Endothelial cell of umbilical vein (primary cell): ENCODE measurements at regions not wholly inside any gene's neighbourhood (a gene's known extent, or its start where the extent isn't known, plus 50 kb on each side); places are given as distances from the start of the nearest gene placed in this dataset.

Experiments
- BruUV-seq: library from RNA; stranded (reverse); fragments of 400-500 nt; replicated peaks from 2 replicates; lab custom pipeline; 2021; lab: Mats Ljungman, UMichigan
- CTCF ChIA-PET: fragments of 300-600, 350-600 bp; sonication (Branson Sonifier 250); formaldehyde crosslinking; loops from one replicate; lab custom pipeline; 2021; ENCODE audit warnings: antibody characterized with exemption, inconsistent platforms; lab: Charles Lee
- POLR2A ChIA-PET: fragments of 300-600, 350-600 bp; sonication (Branson Sonifier 250); formaldehyde crosslinking; loops from one replicate; lab custom pipeline; 2021; ENCODE audit warnings: antibody characterized with exemption, inconsistent platforms; lab: Charles Lee
- DNase-seq: peaks from one replicate; pipeline ENCODE4 v3.0.0-alpha.2; 2011; ENCODE audit warnings: low read depth, low spot score
- FAIRE-seq: peaks from 2 replicates; lab custom pipeline; 2011; peaks lifted over from hg19 to GRCh38; lab: Jason Lieb, UNC
- H2AFZ ChIP-seq: 2 replicates; pipeline ENCODE4 v1.6.0; 2012; ENCODE audit warnings: low read depth, low read length, control low read depth, inconsistent platforms
- H3K27ac ChIP-seq: 2 replicates; pipeline ENCODE4 v1.5.1; 2011; ENCODE audit warnings: low read depth, mild to moderate bottlenecking, control low read depth, low read length, moderate library complexity; ENCODE audit not compliant: insufficient read depth
- H3K27me3 ChIP-seq, 2 experiments: 2 replicates each; pipeline versions ENCODE4 v1.6.0 to v1.6.1; 2011; ENCODE audit warnings: low read length in 2 of 2, mixed read lengths in 1 of 2; ENCODE audit not compliant: control insufficient read depth in 2 of 2, insufficient read depth in 2 of 2
- H3K36me3 ChIP-seq, 2 experiments: 2 replicates in 1 of 2; 3 replicates in 1 of 2; pipeline ENCODE4 v1.5.1; 2011; ENCODE audit warnings: low read length in 2 of 2, mild to moderate bottlenecking in 1 of 2, moderate library complexity in 1 of 2; ENCODE audit not compliant: control insufficient read depth in 2 of 2, insufficient read depth in 2 of 2; ENCODE audit errors: extremely low read depth in 1 of 2
- H3K4me1 ChIP-seq: 3 replicates; pipeline ENCODE4 v1.5.1; 2011; ENCODE audit warnings: mild to moderate bottlenecking, low read length; ENCODE audit not compliant: control insufficient read depth, insufficient read depth; ENCODE audit errors: extremely low read depth
- H3K4me2 ChIP-seq: 2 replicates; pipeline ENCODE4 v1.6.1; 2011; ENCODE audit warnings: low read length, control low read depth, mixed read lengths; ENCODE audit not compliant: insufficient read depth
- H3K4me3 ChIP-seq, 3 experiments: fragments of 200-600 bp in 1 of 3; sonication (generic), shearing (Covaris generic) in 1 of 3; replicated peaks in 1 of 3; 2 replicates each; pipeline ENCODE4 v1.5.1; 2011 to 2016; ENCODE audit warnings: control low read depth in 3 of 3, low read length in 3 of 3, mild to moderate bottlenecking in 2 of 3, inconsistent platforms in 1 of 3, low read depth in 1 of 3, moderate library complexity in 1 of 3; ENCODE audit not compliant: insufficient read depth in 1 of 3
- H3K79me2 ChIP-seq: 2 replicates; pipeline ENCODE4 v1.6.0; 2012; ENCODE audit warnings: low read length, inconsistent platforms; ENCODE audit not compliant: control insufficient read depth, insufficient read depth
- H3K9ac ChIP-seq: replicated peaks from 2 replicates; pipeline ENCODE3; 2011; ENCODE audit warnings: low read length, control low read depth; ENCODE audit not compliant: insufficient read depth; ENCODE audit errors: extremely low read depth
- H3K9me1 ChIP-seq: replicated peaks from 3 replicates; pipeline ENCODE4 v1.6.0; 2011; ENCODE audit warnings: mild to moderate bottlenecking, low read length; ENCODE audit not compliant: control insufficient read depth, insufficient read depth; ENCODE audit errors: extremely low read depth
- H3K9me3 ChIP-seq: replicated peaks from 2 replicates; pipeline ENCODE4 v1.5.1; 2012; ENCODE audit warnings: low read length, inconsistent platforms; ENCODE audit not compliant: control insufficient read depth, insufficient read depth
- H4K20me1 ChIP-seq: replicated peaks from 2 replicates; pipeline ENCODE3; 2011; ENCODE audit warnings: mild to moderate bottlenecking, low read length; ENCODE audit not compliant: control insufficient read depth, insufficient read depth; ENCODE audit errors: extremely low read depth
- CTCF ChIP-seq, 2 donors: IDR thresholded peaks; 1 replicate in 1 of 2; 2 replicates in 1 of 2; pipeline ENCODE4 v1.5.1; 2011; ENCODE audit warnings: low read length in 2 of 2, mild to moderate bottlenecking in 2 of 2, moderate library complexity in 2 of 2, control low read depth in 1 of 2, inconsistent platforms in 1 of 2, low read depth in 1 of 2; ENCODE audit not compliant: insufficient read depth in 1 of 2; ENCODE audit errors: extremely low read depth in 1 of 2
- EZH2 ChIP-seq: IDR thresholded peaks from 2 replicates; pipeline ENCODE4 v1.6.1; 2012; ENCODE audit warnings: borderline replicate concordance, low read depth, mild to moderate bottlenecking, moderate library complexity, low read length, inconsistent platforms; ENCODE audit not compliant: severe bottlenecking
- FOS ChIP-seq: IDR thresholded peaks from 2 replicates; pipeline ENCODE4 v1.6.1; 2011; ENCODE audit warnings: mild to moderate bottlenecking, low read length, moderate library complexity, borderline replicate concordance; ENCODE audit not compliant: insufficient read depth
- GATA2 ChIP-seq: IDR thresholded peaks from 2 replicates; pipeline ENCODE4 v1.7.0; 2011; ENCODE audit warnings: low read depth, mild to moderate bottlenecking, moderate library complexity, mixed read lengths, low read length; ENCODE audit not compliant: insufficient read length, insufficient read depth
- JUN ChIP-seq: IDR thresholded peaks from 2 replicates; pipeline ENCODE4 v1.6.1; 2011; ENCODE audit warnings: borderline replicate concordance, low read depth; ENCODE audit not compliant: insufficient read length, insufficient read depth
- MYC ChIP-seq: IDR thresholded peaks from one replicate; pipeline ENCODE4 v1.6.1; 2011; ENCODE audit warnings: mild to moderate bottlenecking, low read depth, low read length
- POLR2A ChIP-seq: IDR thresholded peaks from 2 replicates; pipeline ENCODE4 v1.6.1; 2012; ENCODE audit warnings: low read depth, mild to moderate bottlenecking, control low read depth, low read length
- POLR2AphosphoS5 ChIP-seq: IDR thresholded peaks from 2 replicates; pipeline ENCODE4 v1.6.1; 2012; ENCODE audit warnings: low read depth, mild to moderate bottlenecking, control low read depth, low read length, moderate library complexity; ENCODE audit not compliant: insufficient read depth
- dilution Hi-C: fragments of 300-500 bp; cut with MboI; formaldehyde crosslinking; loops from one replicate; pipeline ENCODE4 v1.15.0; 2019; ENCODE audit warnings: low sequenced_read_pairs; ENCODE audit not compliant: extremely low pct_ligation_motif_present
- intact Hi-C: fragments of 100-400 bp; cut with micrococcal nuclease; formaldehyde crosslinking; loops from one replicate; pipeline ENCODE4 v1.10.0; 2022
- TF ChIP-seq, protein P1 (sequence below): IDR thresholded peaks from 2 replicates; pipeline ENCODE4 v1.6.1; 2011; ENCODE audit not compliant: insufficient read depth, insufficient read length

- Histone ChIP-seq H3K4me1 (peaks cover 45% of the 10 kb centered on the region), H3K27ac (peak overlapping the region; percentile 42), H3K4me2 (peak overlapping the region; percentile 54), H2AFZ (no peak overlapping the region), H3K4me3 (peak overlapping the region in 1 of 3 experiments; percentile 0), H3K9me3 (no peaks in the 10 kb centered on the region), H3K27me3 (no peaks in the 10 kb centered on the region), H4K20me1 (no peaks in the 10 kb centered on the region), H3K9ac (no peak overlapping the region), H3K79me2 (no peaks in the 10 kb centered on the region), H3K36me3 (no peaks in the 10 kb centered on the region), H3K9me1 (no peaks in the 10 kb centered on the region)
- peak; percentile 91 for FAIRE-seq
- dilution Hi-C loops = loop anchor here (25.0 kb wide), 1 partner anchor 541 kb away; the partner anchor contains the start of gene BOD1L1
- peak; percentile 62 for DNase-seq
- ChIA-PET CTCF (interaction anchor here (0.6 to 2.2 kb wide), 2 partner anchors 9 to 523 kb away, joined by 3 to 10 read pairs; no protein-coding TSS in a partner anchor), POLR2A (no interaction called here)
- BruUV-seq = no TSS peak
- TF ChIP-seq MYC (no peak), GATA2 (peak; percentile 90), POLR2AphosphoS5 (peak; percentile 83), POLR2A (no peak), JUN (peak; percentile 84), CTCF (IDR thresholded peaks at IDR 0.05; ENCODE audit: extremely low read depth in 1 of 2, insufficient read depth in 1 of 2, low read depth in 1 of 2, low read length in 2 of 2) (no peak), EZH2 (no peak), FOS (peak; percentile 81)
- TF ChIP-seq, protein P1, sequence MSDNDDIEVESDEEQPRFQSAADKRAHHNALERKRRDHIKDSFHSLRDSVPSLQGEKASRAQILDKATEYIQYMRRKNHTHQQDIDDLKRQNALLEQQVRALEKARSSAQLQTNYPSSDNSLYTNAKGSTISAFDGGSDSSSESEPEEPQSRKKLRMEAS = no peak
- intact Hi-C loops = loop anchor here (1.0 kb wide), 1 partner anchor 9 kb away; no protein-coding TSS in a partner anchor
These were observed 550.9 kb upstream of the BOD1L1 start for GRCh38 chr4:14178421-14178820.
